GM21825 (cell line): ENCODE measurements at regions not wholly inside any gene's neighbourhood (a gene's known extent, or its start where the extent isn't known, plus 50 kb on each side); places are given as distances from the start of the nearest gene placed in this dataset.
"Not testable (repeated sequence)": the region's sequence is repeated elsewhere in the genome, so short reads cannot be mapped to it uniquely, and the experiment has no call there.

Source experiments
- ATAC-seq: cut with Tn5 transposase; IDR thresholded peaks from one replicate; pipeline ENCODE4 v1.9.1; 2021; ENCODE audit warnings: mild to moderate bottlenecking, moderate library complexity; ENCODE audit not compliant: unreplicated experiment

- ATAC-seq = no peak
Measured at GRCh38 chr12:75874441-75874840, 157.1 kb downstream of the PHLDA1 start.

- no peak for ATAC-seq
Measured at GRCh38 chr12:75872762-75873161, 158.8 kb downstream of the PHLDA1 start.

DNA sequence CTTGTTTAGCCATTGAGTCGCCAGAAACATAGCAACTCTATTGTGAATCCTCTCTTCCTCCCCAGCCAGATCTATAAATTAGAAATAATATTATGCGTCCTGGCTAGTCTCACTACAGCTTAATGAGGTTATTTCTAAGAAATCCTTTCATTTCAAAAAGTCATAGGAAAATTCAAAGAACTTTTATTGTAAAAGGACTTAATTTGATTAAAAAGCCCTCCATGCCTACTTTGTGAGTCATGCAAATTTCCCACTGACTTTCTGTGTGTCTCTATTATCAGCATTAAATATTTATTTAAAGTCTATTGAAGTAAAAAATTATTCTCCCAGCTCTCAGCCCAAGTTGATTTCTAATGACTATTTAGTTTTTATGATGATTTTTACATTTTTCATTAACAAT is 160.7 kb downstream of the PHLDA1 start:
- no peak for ATAC-seq

DNA sequence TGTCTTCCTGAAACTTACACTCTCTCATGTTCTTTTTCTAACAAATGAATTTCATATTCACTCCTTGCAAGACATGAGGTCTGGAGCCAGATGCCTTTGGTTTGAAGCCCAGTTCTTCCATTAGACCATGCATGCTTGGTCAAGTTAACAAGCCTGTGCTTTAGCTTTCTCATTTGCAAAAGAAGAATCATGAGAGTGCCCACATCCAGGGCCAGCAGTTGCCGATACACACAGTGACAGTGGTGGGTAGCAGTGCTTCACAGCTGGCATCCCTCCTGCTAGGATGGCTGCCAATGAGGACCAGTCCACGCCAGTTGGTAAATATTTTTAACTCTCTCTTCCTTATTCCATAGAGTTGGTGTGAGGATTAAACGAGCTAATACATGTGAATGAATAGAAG is 163.1 kb downstream of the PHLDA1 start:
- no peak for ATAC-seq

GRCh38 chr12:75865315-75865714 is 166.3 kb downstream of the PHLDA1 start:
- no peak for ATAC-seq

DNA sequence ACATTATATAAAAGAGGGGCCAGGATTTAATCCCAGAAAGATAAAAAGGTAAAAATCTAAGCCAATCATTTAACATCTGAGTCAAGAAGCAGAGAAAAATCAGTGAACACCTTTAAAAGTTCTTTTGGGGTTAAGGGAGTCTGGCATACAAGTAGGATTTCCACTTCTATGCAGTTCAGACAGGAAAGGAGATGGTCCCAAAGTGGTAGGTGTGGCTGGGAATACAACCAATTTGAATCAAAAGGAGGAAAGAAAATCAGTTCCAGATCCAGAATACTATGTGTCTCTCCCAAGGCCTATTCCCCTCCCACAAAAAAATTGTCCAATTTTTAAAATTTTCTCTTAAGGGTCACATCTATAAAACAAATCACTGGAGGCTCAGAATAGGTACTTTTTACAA is 167.4 kb downstream of the PHLDA1 start:
- ATAC-seq = no peak

GRCh38 chr12:75863533-75863932 is 168.0 kb downstream of the PHLDA1 start:
- no peak for ATAC-seq

DNA sequence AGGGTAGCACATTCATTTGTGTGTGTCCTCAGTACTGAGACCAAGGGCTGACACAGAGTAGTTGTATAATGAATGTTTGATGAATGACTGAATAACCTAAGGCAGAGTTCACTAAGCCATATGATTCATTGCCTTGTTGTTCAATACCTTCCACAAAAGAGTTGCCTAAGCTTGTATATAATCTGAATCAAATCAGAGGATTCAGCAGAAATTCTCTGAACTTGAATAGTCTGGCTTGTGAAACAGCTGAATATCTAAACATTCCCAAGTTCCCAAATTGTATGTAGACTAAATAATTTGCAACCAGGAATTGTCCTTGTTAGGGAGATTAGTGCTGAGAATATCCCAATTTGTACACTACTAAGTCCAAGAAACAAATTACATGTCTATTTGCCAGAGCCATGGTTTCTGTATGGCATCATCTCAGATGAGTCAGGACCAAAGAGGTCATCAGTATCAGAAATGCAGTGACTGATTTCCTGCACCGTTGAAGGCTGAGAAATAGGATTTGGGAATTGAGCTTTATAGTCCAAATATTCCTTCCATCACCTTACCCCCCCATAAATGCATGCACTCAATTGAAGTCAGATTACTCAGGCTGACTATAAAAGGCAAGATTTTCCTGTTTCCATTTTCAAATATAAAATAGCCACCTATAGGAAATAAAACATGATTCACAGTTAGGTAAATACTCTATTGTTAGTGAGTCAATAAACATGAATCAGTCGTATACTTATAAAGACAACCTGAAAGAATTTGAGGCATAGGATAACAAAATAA is 168.7 kb downstream of the PHLDA1 start:
- ATAC-seq = no peak

DNA sequence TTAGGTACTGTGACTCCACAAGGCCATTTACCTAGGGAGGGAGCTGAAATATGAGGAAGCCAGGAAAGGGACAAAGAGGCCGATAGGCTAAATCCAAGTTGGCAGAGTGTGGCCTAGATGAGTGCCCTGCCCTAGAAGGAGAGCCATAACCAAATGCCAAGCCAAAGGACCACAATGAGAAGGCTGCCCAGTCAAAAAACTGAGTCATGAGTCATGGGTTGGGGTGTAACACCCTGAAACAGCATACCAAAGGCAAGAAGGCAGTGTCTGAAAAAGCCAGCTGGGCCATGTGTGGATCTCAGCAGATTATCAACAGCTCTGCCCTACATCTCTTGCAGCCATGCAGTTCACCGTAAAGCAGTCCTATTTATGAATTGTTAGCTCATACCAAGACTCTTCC is 171.7 kb downstream of the PHLDA1 start:
- no peak for ATAC-seq

DNA sequence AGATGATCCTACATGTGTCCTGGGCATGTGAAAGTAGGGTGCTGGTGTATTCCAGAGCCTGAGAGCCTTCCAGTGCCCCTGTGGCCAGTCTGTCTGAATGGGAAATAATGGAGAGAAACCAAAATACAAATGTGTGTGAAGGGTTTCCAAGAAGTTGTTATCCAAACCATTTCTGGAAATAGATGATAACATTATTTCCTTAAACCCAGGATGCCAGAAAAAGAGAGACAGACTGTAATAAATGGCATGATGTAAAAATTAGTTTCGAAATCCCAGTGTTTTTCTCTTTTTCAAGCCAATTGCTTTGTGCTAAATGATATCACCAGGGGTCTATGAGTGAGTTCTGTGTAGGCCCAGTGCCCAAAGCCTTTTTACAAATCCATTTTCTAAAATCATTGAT is 175.3 kb downstream of the PHLDA1 start:
- ATAC-seq = no peak

GRCh38 chr12:75855360-75855759 is 176.2 kb downstream of the PHLDA1 start:
- no peak for ATAC-seq

DNA sequence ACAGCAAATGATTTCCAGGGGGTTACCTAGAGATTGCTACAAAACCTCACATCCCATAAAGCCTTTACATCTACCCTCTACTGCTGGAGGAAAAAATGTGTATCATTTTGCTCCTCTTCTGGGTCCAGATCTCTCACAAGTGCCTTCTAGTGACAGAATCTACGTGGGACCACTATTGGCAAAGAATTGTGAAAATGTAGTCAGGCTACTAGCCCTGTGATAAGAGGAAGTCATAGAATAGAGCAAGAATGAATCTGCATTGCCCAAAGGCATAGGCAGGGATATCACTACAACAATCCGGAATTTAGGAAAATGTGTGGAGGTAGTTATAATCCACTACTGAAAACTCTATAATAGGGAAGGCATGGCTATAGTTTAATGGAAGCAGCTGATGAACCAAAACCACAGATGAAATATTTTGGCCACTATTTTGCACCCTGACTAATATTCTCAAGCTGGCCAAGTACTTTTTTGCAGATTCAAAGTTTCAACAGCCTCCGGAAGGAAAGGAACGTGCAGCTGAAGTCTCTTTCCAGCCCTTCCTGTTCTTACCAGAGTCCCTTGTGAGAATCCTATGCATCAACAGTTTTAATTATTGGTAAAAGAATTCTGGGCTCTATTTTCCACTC is 176.8 kb downstream of the PHLDA1 start:
- no peak for ATAC-seq

DNA sequence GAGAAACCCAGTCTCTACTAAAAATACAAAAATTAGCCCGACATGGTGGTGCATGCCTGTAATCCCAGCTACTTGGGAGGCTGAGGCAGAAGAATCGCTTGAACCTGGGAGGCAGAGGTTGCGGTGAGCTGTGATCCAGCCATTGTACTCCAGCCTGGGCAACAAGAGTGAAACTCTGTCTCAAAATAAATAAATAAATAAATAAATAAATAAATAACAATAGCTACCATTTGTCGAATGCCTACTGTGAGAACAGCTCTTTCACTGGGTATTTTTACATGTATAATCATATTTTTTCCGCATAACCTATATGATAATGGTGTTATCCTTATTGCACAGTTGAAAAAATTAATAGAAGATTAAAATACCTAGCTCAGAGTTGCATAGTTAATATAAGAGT is 177.4 kb downstream of the PHLDA1 start:
- ATAC-seq = not testable (repeated sequence)

- no peak for ATAC-seq
Measured at GRCh38 chr12:75853626-75854025, 177.9 kb downstream of the PHLDA1 start.

DNA sequence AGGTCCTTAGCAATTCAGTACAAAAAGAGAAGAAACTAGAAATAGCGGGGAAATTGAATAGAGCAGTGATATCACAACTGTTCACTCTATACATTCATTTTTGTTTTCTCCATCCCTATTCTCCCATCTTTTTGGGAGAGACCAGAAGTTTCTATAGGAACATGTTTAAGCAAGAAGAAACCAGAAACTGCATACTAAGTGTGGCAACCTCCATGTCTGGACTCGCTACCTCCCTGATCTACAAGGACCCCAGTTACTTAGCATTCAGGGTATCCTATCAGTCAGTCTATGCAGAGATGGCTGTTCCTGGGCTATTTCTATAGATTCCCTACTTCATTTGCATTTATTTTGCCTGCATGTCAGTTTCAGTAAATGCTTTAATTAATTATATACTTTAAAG is 178.6 kb downstream of the PHLDA1 start:
- no peak for ATAC-seq

DNA sequence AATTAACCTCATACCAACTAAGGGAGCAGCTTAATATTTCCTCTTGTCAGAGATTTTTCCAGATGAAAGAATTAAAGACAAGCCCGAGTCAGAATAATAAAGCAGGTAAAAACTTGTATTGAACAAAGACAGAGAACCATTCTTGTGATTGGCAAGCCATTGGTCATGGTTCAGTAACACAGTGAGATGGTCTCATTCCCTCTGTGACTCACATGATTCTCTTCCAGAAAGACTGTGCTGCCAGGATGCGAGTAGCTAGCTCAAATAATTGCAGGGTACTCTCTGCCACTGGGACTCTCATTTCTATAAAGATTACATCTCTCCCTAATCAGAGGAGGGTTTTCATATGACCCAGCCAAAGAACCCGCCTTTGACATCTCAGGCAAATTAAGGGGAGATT is 179.4 kb downstream of the PHLDA1 start:
- ATAC-seq = no peak

DNA sequence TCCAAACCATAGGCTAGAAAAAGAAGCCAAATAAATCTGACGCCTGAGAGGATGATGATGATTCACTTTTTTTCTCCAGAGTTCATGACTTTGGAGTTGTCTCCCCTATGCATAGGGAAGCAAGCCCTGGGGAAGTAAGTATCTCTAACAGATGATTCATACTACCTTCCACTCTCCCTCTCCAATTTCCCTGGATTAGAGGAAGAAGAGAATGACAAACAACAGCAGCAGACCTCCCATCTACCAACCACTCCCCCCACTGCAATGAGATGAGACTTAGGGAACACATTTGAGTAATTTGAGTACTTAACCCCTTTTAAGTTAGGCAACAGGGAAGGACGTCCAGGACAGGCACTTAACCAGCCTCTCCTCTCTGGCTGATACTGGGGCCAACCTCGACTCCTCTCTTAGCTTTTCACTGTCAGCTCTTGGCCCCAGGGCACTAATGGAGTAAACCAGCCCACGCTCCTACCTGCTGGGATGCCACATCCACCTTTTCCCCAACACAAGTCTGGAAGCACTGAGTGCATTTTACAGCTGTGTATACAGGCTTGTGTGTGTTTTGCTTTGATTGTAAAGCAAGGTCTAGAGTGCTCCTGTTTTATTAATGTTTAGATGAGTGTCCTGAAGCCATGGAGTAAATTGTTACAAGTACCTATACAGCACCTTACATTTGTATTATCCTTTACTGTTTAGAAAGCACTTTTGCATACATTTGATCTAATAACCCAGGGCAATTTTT is 180.7 kb downstream of the PHLDA1 start:
- ATAC-seq = no peak

DNA sequence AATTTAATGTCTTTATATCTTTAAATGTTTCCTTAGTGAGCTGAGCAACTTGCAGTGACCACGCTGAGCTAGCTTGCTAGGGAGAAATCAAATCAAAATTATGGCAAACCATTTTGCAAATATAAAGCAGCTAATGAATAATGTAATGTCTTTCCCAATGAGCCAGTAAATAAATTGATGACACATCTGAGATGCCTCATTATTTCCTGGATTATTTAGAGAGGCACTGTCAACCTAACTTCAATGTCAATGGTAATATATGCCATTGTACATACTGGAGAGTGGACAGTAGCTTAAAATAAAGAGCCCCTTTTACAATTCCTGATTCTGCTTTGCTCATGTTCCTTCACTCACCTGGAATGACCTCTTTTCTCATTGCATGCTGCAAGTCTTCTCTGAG is 182.6 kb downstream of the PHLDA1 start:
- no peak for ATAC-seq

DNA sequence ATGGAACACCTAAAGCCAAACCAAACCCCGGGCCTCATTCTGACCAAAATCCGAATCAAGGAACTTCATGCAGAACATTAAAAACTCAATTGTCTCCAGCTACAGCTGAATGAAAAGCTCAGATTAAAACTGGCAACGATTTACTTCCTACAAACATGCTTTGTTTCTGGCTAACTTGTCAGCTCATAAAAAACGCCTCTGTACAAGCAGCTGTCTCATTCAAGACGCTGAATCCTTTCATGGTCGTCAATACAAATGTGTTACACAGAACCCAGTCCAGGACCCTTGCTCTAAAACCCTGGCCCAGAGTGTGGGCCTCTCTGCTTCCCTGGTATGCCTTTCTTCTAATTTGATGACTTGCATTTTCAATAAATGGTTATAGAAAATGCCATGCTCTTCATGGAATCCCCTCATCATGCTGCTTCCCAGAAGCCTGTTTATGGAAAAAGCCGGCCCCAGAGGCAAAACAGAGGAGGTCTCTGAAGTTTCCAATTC is 183.1 kb downstream of the PHLDA1 start:
- ATAC-seq = no peak

- no peak for ATAC-seq
Measured at GRCh38 chr12:75846102-75846501, 185.5 kb downstream of the PHLDA1 start.

DNA sequence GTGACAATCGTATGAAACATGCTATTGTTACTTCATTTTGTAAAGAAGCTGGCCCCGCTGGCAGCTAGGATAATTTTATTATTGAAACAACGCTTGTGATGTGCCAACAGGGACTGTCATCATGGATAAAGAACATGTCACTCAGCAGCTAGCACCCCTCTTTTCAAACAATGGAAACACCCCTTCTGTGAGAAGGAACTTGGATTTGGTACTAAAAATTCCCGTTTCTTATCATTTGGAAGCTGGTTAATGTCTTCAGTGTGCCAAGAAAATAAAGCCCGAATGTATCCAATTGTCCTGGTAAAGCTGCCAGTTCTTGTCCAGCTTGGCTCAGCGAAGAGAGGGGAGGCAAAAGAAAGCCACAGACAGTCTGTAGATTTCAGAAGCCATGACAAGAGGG is 186.6 kb downstream of the PHLDA1 start:
- ATAC-seq = no peak
